Glutamatergic neuron (in vitro differentiated cells): ENCODE measurements at regions not wholly inside any gene's neighbourhood (a gene's known extent, or its start where the extent isn't known, plus 50 kb on each side); places are given as distances from the start of the nearest gene placed in this dataset.

ENCODE experiments used
- DNase-seq: peaks from one replicate; pipeline ENCODE4 v3.0.0; 2022
- H3K27ac Mint-ChIP-seq: one replicate; pipeline ENCODE4 v1.8.0; 2020; ENCODE audit warnings: mild to moderate bottlenecking, mixed read lengths, inconsistent platforms; ENCODE audit not compliant: unreplicated experiment
- H3K27me3 Mint-ChIP-seq: one replicate; pipeline ENCODE4 v1.8.0; 2020; ENCODE audit warnings: mild to moderate bottlenecking, moderate library complexity, mixed read lengths, inconsistent platforms; ENCODE audit not compliant: unreplicated experiment
- H3K36me3 Mint-ChIP-seq: one replicate; pipeline ENCODE4 v1.8.0; 2020; ENCODE audit warnings: mild to moderate bottlenecking, mixed read lengths, inconsistent platforms; ENCODE audit not compliant: unreplicated experiment
- H3K4me1 Mint-ChIP-seq: one replicate; pipeline ENCODE4 v1.8.0; 2020; ENCODE audit warnings: mild to moderate bottlenecking, low read depth, mixed read lengths, inconsistent platforms; ENCODE audit not compliant: unreplicated experiment
- H3K4me3 Mint-ChIP-seq: one replicate; pipeline ENCODE4 v1.8.0; 2020; ENCODE audit warnings: mild to moderate bottlenecking, mixed read lengths, inconsistent platforms; ENCODE audit not compliant: unreplicated experiment
- H3K9me3 Mint-ChIP-seq: one replicate; pipeline ENCODE4 v1.8.0; 2020; ENCODE audit warnings: mild to moderate bottlenecking, moderate library complexity, mixed read lengths, inconsistent platforms; ENCODE audit not compliant: unreplicated experiment
- TF ChIP-seq, protein P1 (sequence below): fragments of 200-600 bp; sonication (generic); IDR thresholded peaks from one replicate; pipeline ENCODE4 v1.5.0; 2021; ENCODE audit not compliant: partially characterized antibody, unreplicated experiment

DNA sequence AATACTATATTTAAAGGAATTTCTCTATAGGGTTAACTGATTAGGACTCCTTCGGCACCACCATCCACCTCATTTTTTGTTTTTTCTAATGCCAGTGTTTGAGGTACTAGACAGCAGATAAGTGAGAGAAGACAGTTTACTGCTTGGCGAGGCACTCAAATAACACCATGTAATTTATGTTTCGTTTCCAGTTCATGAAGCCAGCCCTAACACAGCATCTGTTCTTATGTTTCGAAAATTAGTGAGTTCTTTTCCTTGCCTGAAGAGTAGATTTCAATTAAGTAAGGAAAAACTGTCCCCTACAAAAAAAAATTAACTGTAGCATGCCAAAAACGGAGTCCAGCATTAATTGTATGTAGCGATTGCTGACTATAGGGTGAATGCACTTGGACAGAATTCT lies 409.1 kb downstream of the TBC1D4 start:
- Mint-ChIP-seq H3K27me3 (no peaks in the 10 kb centered on the region), H3K9me3 (no peaks in the 10 kb centered on the region), H3K4me3 (no peak overlapping the region), H3K27ac (no peak overlapping the region), H3K36me3 (no peaks in the 10 kb centered on the region), H3K4me1 (peaks cover 13% of the 10 kb centered on the region)
- no peak for DNase-seq
- TF ChIP-seq, protein P1, sequence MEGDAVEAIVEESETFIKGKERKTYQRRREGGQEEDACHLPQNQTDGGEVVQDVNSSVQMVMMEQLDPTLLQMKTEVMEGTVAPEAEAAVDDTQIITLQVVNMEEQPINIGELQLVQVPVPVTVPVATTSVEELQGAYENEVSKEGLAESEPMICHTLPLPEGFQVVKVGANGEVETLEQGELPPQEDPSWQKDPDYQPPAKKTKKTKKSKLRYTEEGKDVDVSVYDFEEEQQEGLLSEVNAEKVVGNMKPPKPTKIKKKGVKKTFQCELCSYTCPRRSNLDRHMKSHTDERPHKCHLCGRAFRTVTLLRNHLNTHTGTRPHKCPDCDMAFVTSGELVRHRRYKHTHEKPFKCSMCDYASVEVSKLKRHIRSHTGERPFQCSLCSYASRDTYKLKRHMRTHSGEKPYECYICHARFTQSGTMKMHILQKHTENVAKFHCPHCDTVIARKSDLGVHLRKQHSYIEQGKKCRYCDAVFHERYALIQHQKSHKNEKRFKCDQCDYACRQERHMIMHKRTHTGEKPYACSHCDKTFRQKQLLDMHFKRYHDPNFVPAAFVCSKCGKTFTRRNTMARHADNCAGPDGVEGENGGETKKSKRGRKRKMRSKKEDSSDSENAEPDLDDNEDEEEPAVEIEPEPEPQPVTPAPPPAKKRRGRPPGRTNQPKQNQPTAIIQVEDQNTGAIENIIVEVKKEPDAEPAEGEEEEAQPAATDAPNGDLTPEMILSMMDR = no peak

- Mint-ChIP-seq H3K4me3 (no peak overlapping the region), H3K9me3 (no peaks in the 10 kb centered on the region), H3K27ac (no peak overlapping the region), H3K36me3 (no peaks in the 10 kb centered on the region), H3K4me1 (peaks cover 13% of the 10 kb centered on the region), H3K27me3 (no peaks in the 10 kb centered on the region)
- TF ChIP-seq, protein P1 = no peak
- DNase-seq = no peak
Observed at GRCh38 chr13:75072368-75072767, 409.6 kb downstream of the TBC1D4 start.

GRCh38 chr13:75071796-75072195 lies 410.2 kb downstream of the TBC1D4 start:
- no peak overlapping the region for H3K27ac Mint-ChIP-seq
- DNase-seq = no peak
- TF ChIP-seq, protein P1 = no peak
- H3K4me3 Mint-ChIP-seq = no peak overlapping the region
- H3K4me1 Mint-ChIP-seq = peaks cover 13% of the 10 kb centered on the region
- no peaks in the 10 kb centered on the region for H3K9me3 Mint-ChIP-seq
- no peaks in the 10 kb centered on the region for H3K27me3 Mint-ChIP-seq
- no peaks in the 10 kb centered on the region for H3K36me3 Mint-ChIP-seq

GRCh38 chr13:75071395-75071794 lies 410.6 kb downstream of the TBC1D4 start:
- Mint-ChIP-seq H3K4me1 (peaks cover 13% of the 10 kb centered on the region), H3K27me3 (no peaks in the 10 kb centered on the region), H3K9me3 (no peaks in the 10 kb centered on the region), H3K27ac (no peak overlapping the region), H3K36me3 (no peaks in the 10 kb centered on the region), H3K4me3 (no peak overlapping the region)
- no peak for DNase-seq
- TF ChIP-seq, protein P1 = no peak

DNA sequence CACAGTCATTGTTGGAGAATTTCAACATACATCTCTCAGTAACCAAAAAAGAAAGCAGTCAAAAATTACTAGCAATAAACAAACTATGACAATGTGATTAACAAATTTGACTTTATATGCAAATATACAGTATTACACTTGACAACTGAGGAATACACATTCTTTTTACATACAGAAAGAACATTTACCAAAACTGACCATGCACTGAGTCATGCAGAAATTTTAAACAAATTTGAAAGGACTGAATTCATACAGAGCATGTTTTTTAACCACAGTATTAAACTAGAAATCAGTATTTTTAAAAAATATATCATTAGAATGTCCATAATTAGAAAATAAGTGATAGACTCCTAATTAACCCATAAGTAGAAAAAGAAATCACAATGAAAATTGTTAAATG lies 420.1 kb downstream of the TBC1D4 start:
- H3K4me1 Mint-ChIP-seq = no peaks in the 10 kb centered on the region
- no peak for DNase-seq
- H3K27ac Mint-ChIP-seq = no peak overlapping the region
- H3K4me3 Mint-ChIP-seq = no peak overlapping the region
- TF ChIP-seq, protein P1 = no peak
- no peaks in the 10 kb centered on the region for H3K36me3 Mint-ChIP-seq
- no peaks in the 10 kb centered on the region for H3K9me3 Mint-ChIP-seq
- H3K27me3 Mint-ChIP-seq = no peaks in the 10 kb centered on the region
